Stimulated activated CD8-positive, alpha-beta memory T cell treated with anti-CD3 and anti-CD28 coated beads, Interleukin-12 subunit alpha, Interleukin-12 subunit beta, amount 100 ng/mL, for 1 hour (primary cell): ENCODE measurements at regions not wholly inside any gene's neighbourhood (a gene's known extent, or its start where the extent isn't known, plus 50 kb on each side); places are given as distances from the start of the nearest gene placed in this dataset.

ENCODE experiments used
- DNase-seq: peaks from one replicate; pipeline ENCODE4 v3.0.0-alpha.2; 2020; ENCODE audit warnings: low read depth

GRCh38 chr20:51335329-51335841 lies 207.1 kb downstream of the NFATC2 start:
- no peak for DNase-seq

GRCh38 chr20:51334609-51335008 lies 207.9 kb downstream of the NFATC2 start:
- no peak for DNase-seq

GRCh38 chr20:51333971-51334370 lies 208.5 kb downstream of the NFATC2 start:
- no peak for DNase-seq

- DNase-seq: no peak
Measured at GRCh38 chr20:51333446-51333845, 209.1 kb downstream of the NFATC2 start.

GRCh38 chr20:51331481-51331880 lies 211.0 kb downstream of the NFATC2 start:
- DNase-seq: no peak

- no peak for DNase-seq
Measured at GRCh38 chr20:51329845-51330244, 212.7 kb downstream of the NFATC2 start.

- no peak for DNase-seq
Measured at GRCh38 chr20:51327251-51327841, 215.2 kb downstream of the NFATC2 start.

GRCh38 chr20:51326201-51326819 lies 216.2 kb downstream of the NFATC2 start:
- DNase-seq: peak; percentile 13

- DNase-seq: no peak
Measured at GRCh38 chr20:51322164-51322707, 220.3 kb downstream of the NFATC2 start.

GRCh38 chr20:51321343-51322163 lies 221.0 kb downstream of the NFATC2 start:
- DNase-seq: no peak

GRCh38 chr20:51319522-51319921 lies 223.0 kb downstream of the NFATC2 start:
- no peak for DNase-seq

- peak; percentile 15 for DNase-seq
Measured at GRCh38 chr20:51318058-51318949, 224.2 kb downstream of the NFATC2 start.

GRCh38 chr20:51315390-51315789 lies 227.1 kb downstream of the NFATC2 start:
- DNase-seq: no peak

- DNase-seq: no peak
Measured at GRCh38 chr20:51313358-51313827, 229.1 kb downstream of the NFATC2 start.

GRCh38 chr20:51312480-51312783 lies 230.1 kb downstream of the NFATC2 start:
- no peak for DNase-seq

- no peak for DNase-seq
Measured at GRCh38 chr20:51311636-51312479, 230.7 kb downstream of the NFATC2 start.

- DNase-seq: no peak
Measured at GRCh38 chr20:51310216-51310615, 232.3 kb downstream of the NFATC2 start.

- no peak for DNase-seq
Measured at GRCh38 chr20:51309128-51309527, 233.4 kb downstream of the NFATC2 start.

GRCh38 chr20:51306521-51307358 lies 235.8 kb downstream of the NFATC2 start:
- peak; percentile 57 for DNase-seq

- no peak for DNase-seq
Measured at GRCh38 chr20:51306081-51306480, 236.4 kb downstream of the NFATC2 start.
